ENCODE measurements at regions not wholly inside any gene's neighbourhood (a gene's known extent, or its start where the extent isn't known, plus 50 kb on each side); places are given as distances from the start of the nearest gene placed in this dataset.

- no peak for DNase-seq
Observed at GRCh38 chr4:1508161-1509160, 102.2 kb upstream of the NKX1-1 start.

GRCh38 chr4:1506956-1507721 lies 100.9 kb upstream of the NKX1-1 start:
- DNase-seq, result no peak

- no peak for DNase-seq
Observed at GRCh38 chr4:1505511-1506460, 99.5 kb upstream of the NKX1-1 start.

- DNase-seq, result no peak
Observed at GRCh38 chr4:1504595-1505500, 98.6 kb upstream of the NKX1-1 start.

- no peak for DNase-seq
Observed at GRCh38 chr4:1503583-1504471, 97.6 kb upstream of the NKX1-1 start.

- no peak for DNase-seq
Observed at GRCh38 chr4:1502976-1503375, 96.7 kb upstream of the NKX1-1 start.

GRCh38 chr4:1502501-1502886 lies 96.3 kb upstream of the NKX1-1 start:
- no peak for DNase-seq

GRCh38 chr4:1501754-1502500 lies 95.7 kb upstream of the NKX1-1 start:
- DNase-seq, result no peak

- no peak for DNase-seq
Observed at GRCh38 chr4:1500966-1501753, 94.9 kb upstream of the NKX1-1 start.

GRCh38 chr4:1500231-1500965 lies 94.2 kb upstream of the NKX1-1 start:
- no peak for DNase-seq

- no peak for DNase-seq
Observed at GRCh38 chr4:1499465-1499864, 93.2 kb upstream of the NKX1-1 start.

- no peak for DNase-seq
Observed at GRCh38 chr4:1497189-1497801, 91.1 kb upstream of the NKX1-1 start.

- no peak for DNase-seq
Observed at GRCh38 chr4:1496116-1496642, 89.9 kb upstream of the NKX1-1 start.

GRCh38 chr4:1495416-1496115 lies 89.3 kb upstream of the NKX1-1 start:
- no peak for DNase-seq

GRCh38 chr4:1494416-1495315 lies 88.4 kb upstream of the NKX1-1 start:
- DNase-seq, result no peak

Measured in NCI-H2029 (cell line).